Astrocyte (in vitro differentiated cells and primary cell): ENCODE measurements at regions not wholly inside any gene's neighbourhood (a gene's known extent, or its start where the extent isn't known, plus 50 kb on each side); places are given as distances from the start of the nearest gene placed in this dataset.

Experiments used
- CTCF ChIP-seq: IDR thresholded peaks from 2 replicates; pipeline ENCODE4 v1.5.1; 2011; ENCODE audit warnings: low read depth, mild to moderate bottlenecking, inconsistent platforms, low read length, moderate library complexity; ENCODE audit not compliant: insufficient read depth
- EZH2 ChIP-seq: IDR thresholded peaks from 2 replicates; pipeline ENCODE4 v1.6.1; 2012; ENCODE audit warnings: mild to moderate bottlenecking, low read length, inconsistent platforms; ENCODE audit not compliant: insufficient read depth

DNA sequence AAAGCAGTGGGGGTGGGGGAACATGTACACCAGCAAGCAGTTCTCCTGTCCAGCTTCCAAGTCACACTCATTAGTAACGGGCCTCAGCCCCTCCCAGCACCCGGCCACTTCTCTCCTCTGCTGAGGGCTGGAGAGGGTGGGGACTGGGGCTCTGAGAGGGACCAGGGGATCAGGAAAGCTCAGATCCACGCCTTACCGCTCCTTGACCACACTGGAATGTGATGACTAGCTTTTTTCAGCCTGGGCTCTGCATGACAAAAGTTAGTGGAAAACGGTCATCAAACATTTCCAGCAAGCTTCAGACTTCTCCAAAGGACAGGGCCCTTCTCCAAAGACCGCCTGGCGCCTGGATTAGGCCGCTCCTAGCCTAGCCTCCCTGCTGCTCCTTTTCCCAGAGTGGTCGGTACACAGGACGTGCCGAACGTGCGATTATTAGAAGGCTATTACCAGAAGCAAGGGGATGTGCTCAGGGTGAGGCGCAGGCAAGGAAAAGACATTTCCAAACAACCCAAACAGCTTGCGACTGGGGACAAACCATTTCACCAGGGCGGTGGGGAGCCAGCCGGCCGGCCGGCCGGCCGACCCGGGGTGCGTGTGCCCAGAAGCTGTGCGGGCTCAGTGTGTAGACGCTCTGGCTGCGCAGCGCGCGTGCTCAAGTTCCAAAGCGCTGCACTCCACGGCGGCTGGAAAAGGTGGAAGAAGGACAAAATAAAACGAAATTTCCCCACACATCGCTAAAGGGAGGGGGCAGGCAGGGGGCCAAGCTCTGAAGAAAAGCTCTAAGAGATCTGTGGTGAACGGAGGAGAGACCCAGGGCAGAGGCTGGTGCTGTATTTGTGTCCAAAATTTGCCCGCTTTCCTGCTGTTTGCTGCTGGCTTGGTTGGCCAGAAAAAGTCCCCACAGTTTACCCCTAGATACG is 51.0 kb upstream of the SSR3 start:
- TF ChIP-seq EZH2 = no peak
- TF ChIP-seq CTCF = no peak
